Endothelial cell (in vitro differentiated cells): ENCODE measurements at regions not wholly inside any gene's neighbourhood (a gene's known extent, or its start where the extent isn't known, plus 50 kb on each side); places are given as distances from the start of the nearest gene placed in this dataset.

Source experiments
- DNase-seq: peaks from one replicate; pipeline ENCODE4 v3.0.0; 2021; ENCODE audit warnings: low spot score
- H3K27ac Mint-ChIP-seq: one replicate; pipeline ENCODE4 v1.8.0; 2021; ENCODE audit warnings: mixed read lengths, inconsistent platforms; ENCODE audit not compliant: unreplicated experiment
- H3K27me3 Mint-ChIP-seq: one replicate; pipeline ENCODE4 v1.8.0; 2021; ENCODE audit warnings: mild to moderate bottlenecking, moderate library complexity, mixed read lengths, inconsistent platforms; ENCODE audit not compliant: unreplicated experiment
- H3K36me3 Mint-ChIP-seq: one replicate; pipeline ENCODE4 v1.8.0; 2021; ENCODE audit warnings: mild to moderate bottlenecking, low read depth, mixed read lengths, inconsistent platforms; ENCODE audit not compliant: unreplicated experiment
- H3K4me1 Mint-ChIP-seq: one replicate; pipeline ENCODE4 v1.8.0; 2021; ENCODE audit warnings: mild to moderate bottlenecking, mixed read lengths, inconsistent platforms; ENCODE audit not compliant: unreplicated experiment
- H3K4me3 Mint-ChIP-seq: one replicate; pipeline ENCODE4 v1.8.0; 2021; ENCODE audit warnings: mild to moderate bottlenecking, mixed read lengths, inconsistent platforms; ENCODE audit not compliant: unreplicated experiment
- H3K9me3 Mint-ChIP-seq: one replicate; pipeline ENCODE4 v1.8.0; 2021; ENCODE audit warnings: mixed read lengths, inconsistent platforms; ENCODE audit not compliant: unreplicated experiment
- CTCF ChIP-seq: fragments of 200-600 bp; sonication (generic); IDR thresholded peaks from one replicate; pipeline ENCODE4 v1.5.0; 2021; ENCODE audit warnings: antibody characterized with exemption; ENCODE audit not compliant: unreplicated experiment

GRCh38 chr4:23305026-23305425 lies 584.8 kb downstream of the PPARGC1A start:
- no peak for DNase-seq
- no peak overlapping the region for H3K4me3 Mint-ChIP-seq
- no peak for TF ChIP-seq CTCF
- no peak overlapping the region for H3K27ac Mint-ChIP-seq
- H3K27me3 Mint-ChIP-seq, result no peaks in the 10 kb centered on the region
- no peaks in the 10 kb centered on the region for H3K36me3 Mint-ChIP-seq
- H3K4me1 Mint-ChIP-seq, result no peaks in the 10 kb centered on the region
- H3K9me3 Mint-ChIP-seq, result no peaks in the 10 kb centered on the region

DNA sequence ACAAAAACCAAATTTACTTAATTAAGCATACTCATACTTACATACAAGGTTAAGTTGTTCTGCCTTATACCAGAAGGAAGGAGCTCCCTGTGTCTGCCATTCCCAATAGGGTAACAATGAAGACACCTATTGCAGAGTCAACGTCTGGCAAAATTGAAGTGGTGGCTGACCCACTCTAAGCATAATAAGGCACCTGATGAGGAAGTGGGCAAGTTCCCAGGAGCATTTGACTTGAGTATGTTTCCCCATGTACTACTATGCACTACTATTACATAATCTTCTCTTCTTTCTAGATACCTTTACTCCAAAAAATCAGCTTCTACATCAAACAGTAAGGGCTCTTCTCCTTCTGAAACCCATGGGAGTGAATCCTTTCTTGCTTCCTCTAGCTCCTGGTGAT lies 591.5 kb downstream of the PPARGC1A start:
- H3K27ac Mint-ChIP-seq, result no peak overlapping the region
- H3K9me3 Mint-ChIP-seq, result no peaks in the 10 kb centered on the region
- no peaks in the 10 kb centered on the region for H3K4me1 Mint-ChIP-seq
- H3K36me3 Mint-ChIP-seq, result no peaks in the 10 kb centered on the region
- H3K27me3 Mint-ChIP-seq, result no peaks in the 10 kb centered on the region
- DNase-seq, result no peak
- no peak overlapping the region for H3K4me3 Mint-ChIP-seq
- no peak for TF ChIP-seq CTCF

DNA sequence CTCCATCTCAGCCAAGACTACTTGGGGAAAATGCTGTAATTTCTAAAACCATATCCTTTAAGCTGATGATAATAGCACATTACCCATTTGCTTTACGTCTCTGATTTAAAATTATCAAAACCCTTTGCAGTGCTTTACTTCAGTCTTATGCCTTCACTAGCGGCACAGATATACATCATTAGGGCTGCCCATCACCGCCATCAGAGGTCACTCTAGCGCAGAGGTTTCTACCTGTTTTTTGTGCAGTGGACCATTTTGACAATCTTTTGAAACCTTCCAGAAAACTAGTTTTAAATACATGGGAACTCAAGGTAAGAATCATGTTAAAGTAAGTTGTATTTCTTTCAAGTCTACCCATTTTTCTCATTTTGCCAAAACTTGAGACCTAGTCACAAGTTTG lies 592.5 kb downstream of the PPARGC1A start:
- H3K36me3 Mint-ChIP-seq, result no peaks in the 10 kb centered on the region
- H3K27me3 Mint-ChIP-seq, result no peaks in the 10 kb centered on the region
- H3K9me3 Mint-ChIP-seq, result no peaks in the 10 kb centered on the region
- no peak overlapping the region for H3K4me3 Mint-ChIP-seq
- H3K27ac Mint-ChIP-seq, result no peak overlapping the region
- no peak for DNase-seq
- TF ChIP-seq CTCF, result no peak
- no peaks in the 10 kb centered on the region for H3K4me1 Mint-ChIP-seq

- no peak for TF ChIP-seq CTCF
- no peaks in the 10 kb centered on the region for H3K9me3 Mint-ChIP-seq
- no peaks in the 10 kb centered on the region for H3K36me3 Mint-ChIP-seq
- DNase-seq, result no peak
- peaks cover 15% of the 10 kb centered on the region for H3K4me1 Mint-ChIP-seq
- H3K27me3 Mint-ChIP-seq, result no peaks in the 10 kb centered on the region
- peak overlapping the region; percentile 77 for H3K27ac Mint-ChIP-seq
- H3K4me3 Mint-ChIP-seq, result no peak overlapping the region
Measured at GRCh38 chr4:23291139-23291538, 598.4 kb downstream of the GBA3 start.

- TF ChIP-seq CTCF, result no peak
- Mint-ChIP-seq H3K4me3 (no peak overlapping the region), H3K4me1 (peaks cover 15% of the 10 kb centered on the region), H3K27me3 (no peaks in the 10 kb centered on the region), H3K36me3 (no peaks in the 10 kb centered on the region), H3K27ac (peak overlapping the region; percentile 77), H3K9me3 (no peaks in the 10 kb centered on the region)
- DNase-seq, result peak; percentile 3
Measured at GRCh38 chr4:23290656-23291055, 597.9 kb downstream of the GBA3 start.
